Breast epithelium (tissue), 4 donors: ENCODE measurements at regions not wholly inside any gene's neighbourhood (a gene's known extent, or its start where the extent isn't known, plus 50 kb on each side); places are given as distances from the start of the nearest gene placed in this dataset.

Source experiments
- DNase-seq, 2 donors: peaks; one replicate each; pipeline ENCODE4 v3.0.0-alpha.2; 2019; ENCODE audit warnings: low spot score in 2 of 2
- H3K27ac ChIP-seq, 2 donors: fragments of 200-600 bp; sonication (generic) in 1 of 2; one replicate each; pipeline ENCODE4 v1.5.1; 2016 to 2019; ENCODE audit warnings: mild to moderate bottlenecking in 1 of 2
- H3K27me3 ChIP-seq, 2 donors: fragments of 200-600 bp; sonication (generic) in 1 of 2; one replicate each; pipeline versions ENCODE4 v1.5.1 to v1.6.0; 2017 to 2019; ENCODE audit warnings: control low read depth in 1 of 2, mild to moderate bottlenecking in 1 of 2
- H3K36me3 ChIP-seq: fragments of 200-600 bp; one replicate; pipeline ENCODE4 v1.5.1; 2019
- H3K4me1 ChIP-seq, 2 donors: fragments of 200-600 bp; sonication (generic); one replicate each; pipeline ENCODE4 v1.5.1; 2016 to 2019; ENCODE audit warnings: control low read depth in 1 of 2
- H3K4me3 ChIP-seq, 3 donors: fragments of 200-600 bp; sonication (generic); 1 replicate in 2 of 3; 2 replicates in 1 of 3; pipeline ENCODE4 v1.5.1; 2016 to 2019; ENCODE audit warnings: mild to moderate bottlenecking in 3 of 3, moderate library complexity in 2 of 3
- H3K9me3 ChIP-seq, 2 donors: fragments of 200-600 bp; sonication (generic) in 1 of 2; one replicate each; pipeline ENCODE4 v1.5.1; 2016 to 2019; ENCODE audit warnings: control low read depth in 1 of 2
- CTCF ChIP-seq, 3 donors: fragments of 450-650 bp; IDR thresholded peaks; one replicate each; pipeline ENCODE4 v1.5.1; 2016 to 2017; ENCODE audit warnings: antibody characterized with exemption in 3 of 3, mild to moderate bottlenecking in 3 of 3, moderate library complexity in 3 of 3
- POLR2A ChIP-seq: fragments of 450-650 bp; IDR thresholded peaks from one replicate; pipeline ENCODE4 v1.6.1; 2016; ENCODE audit warnings: antibody characterized with exemption, mild to moderate bottlenecking, moderate library complexity
- POLR2AphosphoS5 ChIP-seq, 3 donors: sonication (generic); formaldehyde crosslinking; IDR thresholded peaks; one replicate each; pipeline ENCODE4 v1.6.1; 2017; ENCODE audit warnings: antibody characterized with exemption in 3 of 3
- intact Hi-C: fragments of 100-400 bp; cut with DNase I; formaldehyde crosslinking; loops from one replicate; pipeline ENCODE4 v1.15.1; 2023; ENCODE audit warnings: low total_unique reads

GRCh38 chr2:239853706-239854327 is 171.3 kb downstream of the NDUFA10 start:
- intact Hi-C loops = no loop called here

GRCh38 chr2:239853121-239853520 is 172.0 kb downstream of the NDUFA10 start:
- no peak for DNase-seq
- intact Hi-C loops = no loop called here

More at GRCh38 chr2:239853706-239854327, 171.3 kb downstream of the NDUFA10 start:
- H3K9me3 ChIP-seq = peaks cover 9 to 15% of the 10 kb centered on the region in 2 donors
- TF ChIP-seq POLR2A (no peak), CTCF (IDR thresholded peaks at IDR 0.05) (no peak), POLR2AphosphoS5 (IDR thresholded peaks at IDR 0.05) (no peak)
- H3K4me1 ChIP-seq = no peaks in the 10 kb centered on the region
- H3K27ac ChIP-seq = no peak overlapping the region
- no peak overlapping the region for H3K4me3 ChIP-seq
- no peaks in the 10 kb centered on the region for H3K36me3 ChIP-seq
- H3K27me3 ChIP-seq = no peaks in the 10 kb centered on the region
- no peak for DNase-seq

GRCh38 chr2:239852272-239852671 is 172.9 kb downstream of the NDUFA10 start:
- no peak overlapping the region for H3K27ac ChIP-seq
- no peaks in the 10 kb centered on the region for H3K27me3 ChIP-seq
- intact Hi-C loops = no loop called here
- TF ChIP-seq POLR2A (no peak), POLR2AphosphoS5 (IDR thresholded peaks at IDR 0.05) (no peak), CTCF (IDR thresholded peaks at IDR 0.05) (no peak)
- no peak overlapping the region for H3K4me3 ChIP-seq
- H3K9me3 ChIP-seq = peaks cover 9 to 15% of the 10 kb centered on the region in 2 donors
- no peaks in the 10 kb centered on the region for H3K36me3 ChIP-seq
- no peak for DNase-seq
- no peaks in the 10 kb centered on the region for H3K4me1 ChIP-seq

More at GRCh38 chr2:239853121-239853520, 172.0 kb downstream of the NDUFA10 start:
- Histone ChIP-seq H3K27ac (no peak overlapping the region), H3K4me3 (no peak overlapping the region), H3K36me3 (no peaks in the 10 kb centered on the region), H3K9me3 (peaks cover 9 to 15% of the 10 kb centered on the region in 2 donors), H3K4me1 (no peaks in the 10 kb centered on the region), H3K27me3 (no peaks in the 10 kb centered on the region)
- TF ChIP-seq POLR2A (no peak), POLR2AphosphoS5 (IDR thresholded peaks at IDR 0.05) (no peak), CTCF (IDR thresholded peaks at IDR 0.05) (no peak)

GRCh38 chr2:239846789-239847676 is 178.1 kb downstream of the NDUFA10 start:
- H3K27me3 ChIP-seq = no peaks in the 10 kb centered on the region
- TF ChIP-seq POLR2AphosphoS5 (IDR thresholded peaks at IDR 0.05) (no peak), POLR2A (no peak)
- no peak overlapping the region for H3K4me3 ChIP-seq
- no peak overlapping the region for H3K27ac ChIP-seq
- intact Hi-C loops = no loop called here
- H3K36me3 ChIP-seq = no peaks in the 10 kb centered on the region
- H3K4me1 ChIP-seq = no peaks in the 10 kb centered on the region
- no peak for DNase-seq
- H3K9me3 ChIP-seq = peaks cover 9 to 15% of the 10 kb centered on the region in 2 donors

GRCh38 chr2:239845968-239846367 is 179.2 kb downstream of the NDUFA10 start:
- H3K27ac ChIP-seq = no peak overlapping the region
- TF ChIP-seq POLR2AphosphoS5 (IDR thresholded peaks at IDR 0.05) = no peak
- no peak for TF ChIP-seq CTCF (IDR thresholded peaks at IDR 0.05)
- TF ChIP-seq POLR2A = no peak
- H3K36me3 ChIP-seq = no peaks in the 10 kb centered on the region
- intact Hi-C loops = no loop called here
- H3K4me3 ChIP-seq = no peak overlapping the region
- no peaks in the 10 kb centered on the region for H3K4me1 ChIP-seq
- peaks cover 3 to 12% of the 10 kb centered on the region in 2 donors for H3K9me3 ChIP-seq
- no peaks in the 10 kb centered on the region for H3K27me3 ChIP-seq
- DNase-seq = no peak
